A673 (cell line): ENCODE measurements at regions not wholly inside any gene's neighbourhood (a gene's known extent, or its start where the extent isn't known, plus 50 kb on each side); places are given as distances from the start of the nearest gene placed in this dataset.

Experiments used
- EZH2 ChIP-seq: fragments of 200-600 bp; sonication (generic); IDR thresholded peaks from 2 replicates; pipeline ENCODE4 v1.6.1; 2017; ENCODE audit warnings: borderline replicate concordance, low read depth, mild to moderate bottlenecking, mixed read lengths, antibody characterized with exemption, low read length; ENCODE audit not compliant: poor library complexity, severe bottlenecking
- TF ChIP-seq, protein P1 (sequence below): fragments of 300-800, 200-600 bp; sonication (generic); conservative IDR thresholded peaks from 2 replicates; pipeline ENCODE4 v1.5.1; 2017; ENCODE audit warnings: low read depth, mild to moderate bottlenecking, antibody characterized with exemption, low read length, moderate library complexity, mixed read lengths

DNA sequence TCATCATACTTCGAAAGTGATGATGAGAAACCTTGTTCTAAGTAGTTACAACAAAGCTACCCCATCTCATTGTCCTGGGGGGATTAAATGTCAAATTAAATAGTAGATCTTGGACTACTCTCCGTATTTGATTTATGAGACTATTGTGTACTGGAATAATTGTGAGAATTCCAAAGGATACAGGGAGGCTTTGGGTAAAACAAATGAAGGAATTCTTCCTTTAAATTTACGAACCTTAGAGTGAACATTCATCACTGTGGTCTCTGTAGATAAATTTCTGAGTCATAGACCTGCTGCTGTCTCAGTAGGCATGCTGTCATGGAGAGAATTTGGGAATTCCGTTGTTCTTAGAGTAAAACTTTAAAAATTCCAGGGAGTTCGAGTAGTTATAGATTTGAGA, 836.2 kb downstream of the DNAH5 start:
- TF ChIP-seq, protein P1, sequence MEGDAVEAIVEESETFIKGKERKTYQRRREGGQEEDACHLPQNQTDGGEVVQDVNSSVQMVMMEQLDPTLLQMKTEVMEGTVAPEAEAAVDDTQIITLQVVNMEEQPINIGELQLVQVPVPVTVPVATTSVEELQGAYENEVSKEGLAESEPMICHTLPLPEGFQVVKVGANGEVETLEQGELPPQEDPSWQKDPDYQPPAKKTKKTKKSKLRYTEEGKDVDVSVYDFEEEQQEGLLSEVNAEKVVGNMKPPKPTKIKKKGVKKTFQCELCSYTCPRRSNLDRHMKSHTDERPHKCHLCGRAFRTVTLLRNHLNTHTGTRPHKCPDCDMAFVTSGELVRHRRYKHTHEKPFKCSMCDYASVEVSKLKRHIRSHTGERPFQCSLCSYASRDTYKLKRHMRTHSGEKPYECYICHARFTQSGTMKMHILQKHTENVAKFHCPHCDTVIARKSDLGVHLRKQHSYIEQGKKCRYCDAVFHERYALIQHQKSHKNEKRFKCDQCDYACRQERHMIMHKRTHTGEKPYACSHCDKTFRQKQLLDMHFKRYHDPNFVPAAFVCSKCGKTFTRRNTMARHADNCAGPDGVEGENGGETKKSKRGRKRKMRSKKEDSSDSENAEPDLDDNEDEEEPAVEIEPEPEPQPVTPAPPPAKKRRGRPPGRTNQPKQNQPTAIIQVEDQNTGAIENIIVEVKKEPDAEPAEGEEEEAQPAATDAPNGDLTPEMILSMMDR = no peak
- no peak for TF ChIP-seq EZH2
